Neural crest cell (in vitro differentiated cells): ENCODE measurements at regions not wholly inside any gene's neighbourhood (a gene's known extent, or its start where the extent isn't known, plus 50 kb on each side); places are given as distances from the start of the nearest gene placed in this dataset.

Experiments used
- DNase-seq: peaks from one replicate; pipeline ENCODE4 v3.0.0; 2021; ENCODE audit warnings: low read depth, mixed read lengths, low spot score
- H3K27ac Mint-ChIP-seq: one replicate; pipeline ENCODE4 v1.8.0; 2021; ENCODE audit warnings: mild to moderate bottlenecking, mixed read lengths; ENCODE audit not compliant: unreplicated experiment
- H3K27me3 Mint-ChIP-seq: 2 replicates; pipeline ENCODE4 v1.8.0; 2021; ENCODE audit warnings: low read depth, mild to moderate bottlenecking, mixed read lengths
- H3K36me3 Mint-ChIP-seq: 2 replicates; pipeline ENCODE4 v1.8.0; 2021; ENCODE audit warnings: low read depth, mild to moderate bottlenecking, mixed read lengths
- H3K4me1 Mint-ChIP-seq: 2 replicates; pipeline ENCODE4 v1.8.0; 2021; ENCODE audit warnings: mixed read lengths
- H3K4me3 Mint-ChIP-seq: one replicate; pipeline ENCODE4 v1.8.0; 2021; ENCODE audit warnings: mild to moderate bottlenecking, mixed read lengths
- H3K9me3 Mint-ChIP-seq: 2 replicates; pipeline ENCODE4 v1.8.0; 2021; ENCODE audit warnings: mixed read lengths
- TF ChIP-seq, protein P1 (sequence below): fragments of 200-600 bp; sonication (generic); conservative IDR thresholded peaks from 2 replicates; pipeline ENCODE4 v1.5.0; 2021; ENCODE audit warnings: antibody characterized with exemption, mild to moderate bottlenecking

DNA sequence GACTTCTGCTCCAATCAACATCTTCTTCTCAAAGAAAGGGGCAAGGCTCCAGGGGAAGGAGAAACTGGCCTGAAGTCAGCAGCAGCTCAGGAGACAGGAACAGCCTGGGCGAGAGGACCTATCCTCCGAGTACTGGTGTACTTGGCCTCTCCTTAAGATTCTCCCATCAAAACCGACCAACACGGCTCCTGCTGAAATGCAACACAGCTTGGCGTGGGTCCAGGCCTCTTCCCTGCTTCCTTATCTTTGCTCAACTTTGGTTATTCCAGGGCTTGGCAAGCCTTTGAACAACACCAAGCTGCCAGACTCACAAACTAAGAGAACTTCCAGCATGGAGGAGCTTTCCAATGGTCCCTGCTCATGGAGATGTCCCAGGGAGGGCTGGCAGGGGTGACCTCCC lies 377.4 kb downstream of the BCL11B start:
- H3K27me3 Mint-ChIP-seq = no peaks in the 10 kb centered on the region
- TF ChIP-seq, protein P1, sequence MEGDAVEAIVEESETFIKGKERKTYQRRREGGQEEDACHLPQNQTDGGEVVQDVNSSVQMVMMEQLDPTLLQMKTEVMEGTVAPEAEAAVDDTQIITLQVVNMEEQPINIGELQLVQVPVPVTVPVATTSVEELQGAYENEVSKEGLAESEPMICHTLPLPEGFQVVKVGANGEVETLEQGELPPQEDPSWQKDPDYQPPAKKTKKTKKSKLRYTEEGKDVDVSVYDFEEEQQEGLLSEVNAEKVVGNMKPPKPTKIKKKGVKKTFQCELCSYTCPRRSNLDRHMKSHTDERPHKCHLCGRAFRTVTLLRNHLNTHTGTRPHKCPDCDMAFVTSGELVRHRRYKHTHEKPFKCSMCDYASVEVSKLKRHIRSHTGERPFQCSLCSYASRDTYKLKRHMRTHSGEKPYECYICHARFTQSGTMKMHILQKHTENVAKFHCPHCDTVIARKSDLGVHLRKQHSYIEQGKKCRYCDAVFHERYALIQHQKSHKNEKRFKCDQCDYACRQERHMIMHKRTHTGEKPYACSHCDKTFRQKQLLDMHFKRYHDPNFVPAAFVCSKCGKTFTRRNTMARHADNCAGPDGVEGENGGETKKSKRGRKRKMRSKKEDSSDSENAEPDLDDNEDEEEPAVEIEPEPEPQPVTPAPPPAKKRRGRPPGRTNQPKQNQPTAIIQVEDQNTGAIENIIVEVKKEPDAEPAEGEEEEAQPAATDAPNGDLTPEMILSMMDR = no peak
- DNase-seq = no peak
- H3K4me3 Mint-ChIP-seq = no peak overlapping the region
- peaks cover 3% of the 10 kb centered on the region for H3K9me3 Mint-ChIP-seq
- H3K36me3 Mint-ChIP-seq = no peaks in the 10 kb centered on the region
- H3K4me1 Mint-ChIP-seq = peaks cover 14% of the 10 kb centered on the region
- no peak overlapping the region for H3K27ac Mint-ChIP-seq

DNA sequence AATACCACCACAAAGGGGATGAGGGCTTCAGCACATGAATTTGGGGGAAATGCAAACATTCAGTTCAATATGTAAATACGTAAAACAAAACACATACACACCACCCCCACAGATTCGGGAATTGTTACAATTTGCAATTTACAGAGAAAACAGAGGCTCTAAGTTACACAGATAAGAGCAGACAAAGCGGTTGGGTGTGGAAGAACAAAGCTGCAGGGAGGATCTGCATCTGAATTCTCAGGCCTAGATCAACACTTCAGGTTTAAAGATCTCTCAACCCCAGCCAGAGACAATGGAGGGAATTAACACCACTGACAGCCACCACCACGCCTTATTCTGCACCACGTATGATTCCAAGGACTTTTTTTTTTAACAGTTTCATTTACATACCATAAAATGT lies 375.5 kb downstream of the BCL11B start:
- H3K4me1 Mint-ChIP-seq = peaks cover 8% of the 10 kb centered on the region
- TF ChIP-seq, protein P1 = no peak
- H3K27me3 Mint-ChIP-seq = no peaks in the 10 kb centered on the region
- no peak for DNase-seq
- H3K4me3 Mint-ChIP-seq = no peak overlapping the region
- peaks cover 3% of the 10 kb centered on the region for H3K9me3 Mint-ChIP-seq
- H3K27ac Mint-ChIP-seq = no peak overlapping the region
- no peaks in the 10 kb centered on the region for H3K36me3 Mint-ChIP-seq

DNA sequence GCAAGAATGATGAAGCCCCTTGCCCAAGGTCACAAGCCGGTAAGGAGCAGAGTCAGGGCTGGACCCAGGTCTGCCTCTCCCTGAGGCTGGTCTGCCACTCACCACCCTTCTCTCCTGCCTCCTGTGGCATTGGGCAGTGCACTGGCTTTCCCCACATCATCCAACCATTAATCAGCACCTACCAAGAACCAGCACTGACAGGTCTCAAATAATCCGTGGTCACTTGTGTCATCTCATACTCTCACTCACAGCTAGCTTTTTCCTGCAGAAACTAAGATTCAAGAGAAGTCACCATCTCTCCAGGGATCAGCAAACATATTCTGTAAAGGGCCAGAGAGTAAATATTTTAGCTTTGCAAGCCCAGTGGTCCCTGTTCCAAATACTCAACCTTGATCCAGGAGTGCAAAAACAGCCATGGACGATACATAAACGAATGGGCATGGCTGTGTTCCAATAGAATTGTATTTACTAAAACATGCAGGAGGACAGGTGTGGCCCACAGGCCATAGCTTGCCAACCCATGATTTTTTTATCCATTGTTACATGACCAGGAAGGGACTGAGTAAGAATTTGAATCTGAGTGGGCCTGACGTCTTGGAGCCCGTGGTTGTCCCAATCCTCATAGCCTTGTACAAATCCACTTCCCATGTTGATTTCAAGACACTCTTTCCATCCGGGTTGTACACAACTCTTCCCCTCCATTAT lies 374.2 kb downstream of the BCL11B start:
- peaks cover 4% of the 10 kb centered on the region for H3K4me1 Mint-ChIP-seq
- H3K27me3 Mint-ChIP-seq = no peaks in the 10 kb centered on the region
- H3K4me3 Mint-ChIP-seq = no peak overlapping the region
- H3K9me3 Mint-ChIP-seq = peaks cover 3% of the 10 kb centered on the region
- no peaks in the 10 kb centered on the region for H3K36me3 Mint-ChIP-seq
- TF ChIP-seq, protein P1 = no peak
- no peak overlapping the region for H3K27ac Mint-ChIP-seq
- no peak for DNase-seq

DNA sequence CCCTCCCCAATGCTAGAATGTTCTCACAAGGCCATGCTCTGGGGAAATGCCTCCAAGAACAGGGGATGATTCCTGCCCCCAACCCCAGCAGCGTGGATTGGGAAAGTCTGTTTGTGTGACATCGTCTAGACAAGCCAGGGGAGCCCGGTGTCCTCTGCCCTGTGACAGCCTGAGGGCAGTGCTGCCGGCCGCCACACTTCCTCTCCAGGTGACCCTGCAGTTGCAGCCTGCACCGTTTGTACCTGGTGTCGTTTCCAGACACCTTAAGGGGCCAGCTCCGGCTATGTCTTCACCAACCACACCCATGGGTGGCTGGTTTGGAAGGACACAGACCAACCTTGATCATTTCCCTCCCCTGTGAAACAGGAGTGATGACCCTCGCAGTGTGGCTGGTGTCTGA lies 372.6 kb downstream of the BCL11B start:
- DNase-seq = no peak
- Mint-ChIP-seq H3K27me3 (peaks cover 10% of the 10 kb centered on the region), H3K36me3 (no peaks in the 10 kb centered on the region), H3K27ac (no peak overlapping the region), H3K9me3 (peaks cover 3% of the 10 kb centered on the region), H3K4me3 (no peak overlapping the region), H3K4me1 (peaks cover 4% of the 10 kb centered on the region)
- TF ChIP-seq, protein P1 = no peak

DNA sequence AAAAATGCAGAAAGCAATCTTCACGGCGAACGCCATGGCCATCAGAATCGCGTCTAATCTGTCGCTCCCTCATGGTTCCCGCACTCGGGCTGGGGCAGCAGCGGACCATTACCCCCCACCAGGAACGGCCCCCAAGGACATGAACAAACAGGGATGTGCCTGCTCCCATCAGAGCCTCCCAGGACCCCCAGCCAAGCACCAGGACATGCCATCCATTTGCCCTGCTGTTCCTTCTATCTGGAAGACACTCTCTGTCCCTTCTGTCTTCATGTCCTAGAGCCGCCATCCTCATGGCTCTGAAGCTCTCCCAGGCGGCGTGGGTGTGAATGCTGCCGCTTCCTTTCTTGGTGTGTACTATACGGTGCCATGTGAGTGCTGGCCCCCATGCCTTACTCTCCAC lies 371.8 kb downstream of the BCL11B start:
- Mint-ChIP-seq H3K4me3 (no peak overlapping the region), H3K4me1 (peaks cover 4% of the 10 kb centered on the region), H3K9me3 (peaks cover 3% of the 10 kb centered on the region), H3K36me3 (no peaks in the 10 kb centered on the region), H3K27ac (no peak overlapping the region), H3K27me3 (peaks cover 13% of the 10 kb centered on the region)
- DNase-seq = no peak
- TF ChIP-seq, protein P1 = no peak
